ENCODE measurements at regions not wholly inside any gene's neighbourhood (a gene's known extent, or its start where the extent isn't known, plus 50 kb on each side); places are given as distances from the start of the nearest gene placed in this dataset.

DNA sequence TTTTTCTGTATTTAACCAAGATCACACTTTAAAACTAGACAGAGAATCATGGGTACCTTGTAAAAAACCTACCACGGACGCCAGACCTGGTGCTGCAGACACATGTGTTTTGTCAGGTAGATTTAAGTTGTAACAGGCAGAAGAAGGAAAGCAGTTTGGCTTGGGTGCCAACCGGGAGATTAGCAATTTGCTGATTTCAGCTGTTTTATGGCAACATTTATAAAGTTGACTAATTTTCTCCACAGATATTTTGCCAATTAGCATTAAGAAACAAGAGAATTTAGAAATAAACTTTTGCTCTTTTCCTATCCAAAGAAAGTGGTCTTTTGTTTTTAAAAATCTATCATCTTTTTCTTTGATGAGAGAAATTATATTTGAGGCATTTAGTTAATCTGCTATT lies 76.3 kb upstream of the STOX2 start:
- TF ChIP-seq, protein P1, sequence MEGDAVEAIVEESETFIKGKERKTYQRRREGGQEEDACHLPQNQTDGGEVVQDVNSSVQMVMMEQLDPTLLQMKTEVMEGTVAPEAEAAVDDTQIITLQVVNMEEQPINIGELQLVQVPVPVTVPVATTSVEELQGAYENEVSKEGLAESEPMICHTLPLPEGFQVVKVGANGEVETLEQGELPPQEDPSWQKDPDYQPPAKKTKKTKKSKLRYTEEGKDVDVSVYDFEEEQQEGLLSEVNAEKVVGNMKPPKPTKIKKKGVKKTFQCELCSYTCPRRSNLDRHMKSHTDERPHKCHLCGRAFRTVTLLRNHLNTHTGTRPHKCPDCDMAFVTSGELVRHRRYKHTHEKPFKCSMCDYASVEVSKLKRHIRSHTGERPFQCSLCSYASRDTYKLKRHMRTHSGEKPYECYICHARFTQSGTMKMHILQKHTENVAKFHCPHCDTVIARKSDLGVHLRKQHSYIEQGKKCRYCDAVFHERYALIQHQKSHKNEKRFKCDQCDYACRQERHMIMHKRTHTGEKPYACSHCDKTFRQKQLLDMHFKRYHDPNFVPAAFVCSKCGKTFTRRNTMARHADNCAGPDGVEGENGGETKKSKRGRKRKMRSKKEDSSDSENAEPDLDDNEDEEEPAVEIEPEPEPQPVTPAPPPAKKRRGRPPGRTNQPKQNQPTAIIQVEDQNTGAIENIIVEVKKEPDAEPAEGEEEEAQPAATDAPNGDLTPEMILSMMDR (IDR thresholded peaks at IDR 0.05): no peak
- TF ChIP-seq POLR2AphosphoS5 (IDR thresholded peaks at IDR 0.05): no peak
- no peak for TF ChIP-seq EP300 (IDR thresholded peaks at IDR 0.05)
- no peak for TF ChIP-seq POLR2A (IDR thresholded peaks at IDR 0.05)

Measured in gastroesophageal sphincter (tissue), 3 donors.